ENCODE measurements at regions not wholly inside any gene's neighbourhood (a gene's known extent, or its start where the extent isn't known, plus 50 kb on each side); places are given as distances from the start of the nearest gene placed in this dataset.
"Not testable (repeated sequence)": the region's sequence is repeated elsewhere in the genome, so short reads cannot be mapped to it uniquely, and the experiment has no call there.

GRCh38 chr20:57773059-57773815, 63.4 kb upstream of the PMEPA1 start:
- H3K4me2 ChIP-seq (ENCODE audit: low read length) = peak overlapping the region; percentile 50
- DNase-seq (no peak), ATAC-seq (no peak)
- no peaks in the 10 kb centered on the region for H3F3A ChIP-seq (ENCODE audit: low read length, unreplicated experiment)
- no peaks in the 10 kb centered on the region for H3K9me2 ChIP-seq (replicated peaks; ENCODE audit: low read length)
- no peaks in the 10 kb centered on the region for H3K36me3 ChIP-seq (ENCODE audit: low read depth, low read length)
- no peak for TF ChIP-seq EZH2 (IDR thresholded peaks at IDR 0.05; ENCODE audit: low read length, unreplicated experiment)
- TF ChIP-seq, protein P1, sequence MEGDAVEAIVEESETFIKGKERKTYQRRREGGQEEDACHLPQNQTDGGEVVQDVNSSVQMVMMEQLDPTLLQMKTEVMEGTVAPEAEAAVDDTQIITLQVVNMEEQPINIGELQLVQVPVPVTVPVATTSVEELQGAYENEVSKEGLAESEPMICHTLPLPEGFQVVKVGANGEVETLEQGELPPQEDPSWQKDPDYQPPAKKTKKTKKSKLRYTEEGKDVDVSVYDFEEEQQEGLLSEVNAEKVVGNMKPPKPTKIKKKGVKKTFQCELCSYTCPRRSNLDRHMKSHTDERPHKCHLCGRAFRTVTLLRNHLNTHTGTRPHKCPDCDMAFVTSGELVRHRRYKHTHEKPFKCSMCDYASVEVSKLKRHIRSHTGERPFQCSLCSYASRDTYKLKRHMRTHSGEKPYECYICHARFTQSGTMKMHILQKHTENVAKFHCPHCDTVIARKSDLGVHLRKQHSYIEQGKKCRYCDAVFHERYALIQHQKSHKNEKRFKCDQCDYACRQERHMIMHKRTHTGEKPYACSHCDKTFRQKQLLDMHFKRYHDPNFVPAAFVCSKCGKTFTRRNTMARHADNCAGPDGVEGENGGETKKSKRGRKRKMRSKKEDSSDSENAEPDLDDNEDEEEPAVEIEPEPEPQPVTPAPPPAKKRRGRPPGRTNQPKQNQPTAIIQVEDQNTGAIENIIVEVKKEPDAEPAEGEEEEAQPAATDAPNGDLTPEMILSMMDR (conservative IDR thresholded peaks at IDR 0.05; ENCODE audit: low read depth, low read length) = no peak
- TF ChIP-seq EZH2phosphoT487 (IDR thresholded peaks at IDR 0.05; ENCODE audit: borderline replicate concordance, low read length) = no peak
- no peaks in the 10 kb centered on the region for H4K20me1 ChIP-seq (ENCODE audit: low read length)
- intact Hi-C loops (cut with micrococcal nuclease) = no loop called here
- no peak overlapping the region for H3K4me3 ChIP-seq (ENCODE audit: low read length)
- H3K9me3 ChIP-seq (ENCODE audit: low read length) = no peaks in the 10 kb centered on the region
- peak overlapping the region; percentile 70 for H3K27ac ChIP-seq (ENCODE audit: low read length)
- peaks cover 27% of the 10 kb centered on the region for H3K4me1 ChIP-seq (ENCODE audit: insufficient read depth, low read length)
- no peak overlapping the region for H2AFZ ChIP-seq (ENCODE audit: low read length)
- POLR2A ChIA-PET (ENCODE audit: unreplicated experiment) = interaction anchor here (0.6 kb wide), 1 partner anchor 65 kb away, joined by 4 read pairs; no protein-coding TSS in a partner anchor
- CTCF ChIA-PET = interaction anchor here (1.0 kb wide), 2 partner anchors 80 to 151 kb away, joined by 3 to 5 read pairs; no protein-coding TSS in a partner anchor
- BruUV-seq (replicated peaks) = no TSS peak
- H3K9ac ChIP-seq (ENCODE audit: low read length) = peak overlapping the region; percentile 30; the same call in 1 of the 2 replicates
- H3K27me3 ChIP-seq (ENCODE audit: low read length) = no peaks in the 10 kb centered on the region
- no peaks in the 10 kb centered on the region for H3K79me2 ChIP-seq (ENCODE audit: low read length)

DNA sequence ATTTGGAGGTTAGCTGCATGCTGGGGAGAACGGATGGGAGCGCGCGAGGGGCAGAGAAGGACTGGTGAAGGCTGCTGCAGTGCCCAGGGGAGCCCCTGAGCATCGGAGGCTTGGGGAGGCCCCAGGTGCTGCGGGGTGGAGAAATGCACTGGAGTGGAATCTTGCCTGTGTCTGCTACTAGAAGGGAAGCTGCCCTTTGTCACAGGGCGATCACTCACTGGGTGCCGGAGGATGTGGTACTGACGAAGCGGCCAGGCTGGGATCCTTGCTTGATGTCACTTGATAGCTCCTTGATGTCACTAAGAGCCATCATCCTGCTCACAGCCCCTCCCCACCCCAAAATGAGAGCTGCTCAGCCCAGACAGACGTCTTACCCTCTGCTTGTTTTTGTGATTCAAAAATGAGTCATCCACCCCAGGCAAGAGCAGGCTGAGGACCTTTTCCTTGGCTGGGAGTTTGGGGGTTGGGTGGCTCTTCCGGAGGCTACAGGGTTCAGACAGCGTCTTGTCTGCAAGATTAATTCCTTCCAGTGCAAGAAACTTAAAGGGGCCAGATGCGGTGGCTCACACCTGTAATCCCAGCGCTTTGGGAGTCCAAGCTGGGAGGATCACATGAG, 62.6 kb upstream of the PMEPA1 start:
- POLR2A ChIA-PET (ENCODE audit: unreplicated experiment) = interaction anchor here (0.5 kb wide), 1 partner anchor 89 kb away, joined by 3 read pairs; no protein-coding TSS in a partner anchor
- Histone ChIP-seq H3K4me1 (ENCODE audit: insufficient read depth, low read length) (peaks cover 27% of the 10 kb centered on the region), H2AFZ (ENCODE audit: low read length) (no peak overlapping the region), H3K27ac (ENCODE audit: low read length) (peak overlapping the region; percentile 88), H4K20me1 (ENCODE audit: low read length) (no peaks in the 10 kb centered on the region), H3K79me2 (ENCODE audit: low read length) (no peaks in the 10 kb centered on the region), H3K9me2 (replicated peaks; ENCODE audit: low read length) (no peaks in the 10 kb centered on the region), H3K9me3 (ENCODE audit: low read length) (no peaks in the 10 kb centered on the region), H3K36me3 (ENCODE audit: low read depth, low read length) (no peaks in the 10 kb centered on the region), H3K9ac (ENCODE audit: low read length) (peak overlapping the region; percentile 76), H3F3A (ENCODE audit: low read length, unreplicated experiment) (no peaks in the 10 kb centered on the region), H3K4me3 (ENCODE audit: low read length) (no peak overlapping the region), H3K27me3 (ENCODE audit: low read length) (no peaks in the 10 kb centered on the region), H3K4me2 (ENCODE audit: low read length) (peak overlapping the region; percentile 74)
- no peak for TF ChIP-seq EZH2phosphoT487 (IDR thresholded peaks at IDR 0.05; ENCODE audit: borderline replicate concordance, low read length)
- no peak for TF ChIP-seq EZH2 (IDR thresholded peaks at IDR 0.05; ENCODE audit: low read length, unreplicated experiment)
- peak; percentile 99 for ATAC-seq
- no TSS peak for BruUV-seq (replicated peaks)
- CTCF ChIA-PET = interaction anchor here (1.0 kb wide), 2 partner anchors 79 to 150 kb away, joined by 3 to 5 read pairs; no protein-coding TSS in a partner anchor
- intact Hi-C loops (cut with micrococcal nuclease) = loop anchor here (1.0 kb wide), 2 partner anchors 54 to 74 kb away; no protein-coding TSS in a partner anchor
- DNase-seq = peak; percentile 99

DNA sequence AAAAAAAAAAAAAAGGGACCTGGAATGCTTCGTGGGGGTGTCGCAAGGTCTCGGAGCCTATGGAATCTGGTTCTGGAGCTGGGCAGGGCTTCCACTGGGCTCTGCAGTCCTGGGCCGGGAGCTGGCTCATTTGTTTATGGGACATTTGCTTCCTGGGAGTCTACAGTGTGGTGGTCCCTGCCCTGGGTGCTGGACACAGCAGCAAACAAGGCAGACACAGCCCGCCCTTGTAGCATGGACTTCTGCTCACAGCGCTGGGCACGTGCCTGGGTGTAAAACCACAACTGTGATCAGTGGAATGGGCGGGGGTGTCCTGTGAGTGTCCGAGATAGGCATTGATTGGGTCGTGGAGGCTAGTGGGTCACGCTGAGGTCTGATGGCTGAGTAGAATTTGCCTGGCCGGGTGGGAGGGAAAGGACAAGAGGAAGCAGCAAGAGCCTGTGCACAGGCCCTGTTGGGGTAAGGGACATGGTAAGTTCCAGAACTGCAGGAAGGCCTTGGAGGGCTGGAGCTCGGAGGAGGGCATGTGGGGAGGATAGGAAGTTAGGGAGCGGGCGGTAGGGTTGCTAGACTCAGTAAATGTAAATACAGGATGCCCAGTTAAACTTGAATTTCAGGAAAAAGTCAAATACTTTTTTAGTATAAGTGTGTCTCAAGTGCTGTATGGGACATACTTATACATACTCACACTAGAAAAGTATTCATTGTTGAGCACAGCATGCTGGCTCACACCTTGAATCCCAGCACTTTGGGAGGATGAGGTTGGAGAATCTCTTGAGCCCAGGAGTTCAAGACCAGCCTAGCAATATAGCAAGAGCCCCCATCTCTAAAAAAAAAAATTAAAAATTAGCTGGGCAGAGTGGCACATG, 61.3 kb upstream of the PMEPA1 start:
- Histone ChIP-seq H3K4me1 (ENCODE audit: insufficient read depth, low read length) (peaks cover 24% of the 10 kb centered on the region), H3K36me3 (ENCODE audit: low read depth, low read length) (no peaks in the 10 kb centered on the region), H3K27me3 (ENCODE audit: low read length) (no peaks in the 10 kb centered on the region), H3K9ac (ENCODE audit: low read length) (no peak overlapping the region; the same call in 1 of the 2 replicates), H3K9me2 (replicated peaks; ENCODE audit: low read length) (no peaks in the 10 kb centered on the region), H3K4me2 (ENCODE audit: low read length) (no peak overlapping the region), H3K79me2 (ENCODE audit: low read length) (no peaks in the 10 kb centered on the region), H3K4me3 (ENCODE audit: low read length) (no peak overlapping the region), H3K27ac (ENCODE audit: low read length) (peak overlapping the region; percentile 88), H3K9me3 (ENCODE audit: low read length) (no peaks in the 10 kb centered on the region), H3F3A (ENCODE audit: low read length, unreplicated experiment) (no peaks in the 10 kb centered on the region), H2AFZ (ENCODE audit: low read length) (no peak overlapping the region), H4K20me1 (ENCODE audit: low read length) (no peaks in the 10 kb centered on the region)
- BruUV-seq (replicated peaks) = no TSS peak
- POLR2A ChIA-PET (ENCODE audit: unreplicated experiment) = no interaction called here
- CTCF ChIA-PET = interaction anchor here (0.6 to 0.8 kb wide), 3 partner anchors 49 to 356 kb away, joined by 3 to 6 read pairs (median 5); no protein-coding TSS in a partner anchor
- DNase-seq (no peak), ATAC-seq (no peak)
- intact Hi-C loops (cut with micrococcal nuclease) = no loop called here
- TF ChIP-seq EZH2 (IDR thresholded peaks at IDR 0.05; ENCODE audit: low read length, unreplicated experiment) (no peak), EZH2phosphoT487 (IDR thresholded peaks at IDR 0.05; ENCODE audit: borderline replicate concordance, low read length) (no peak)
- TF ChIP-seq, protein P1 (conservative IDR thresholded peaks at IDR 0.05; ENCODE audit: low read depth, low read length) = no peak

DNA sequence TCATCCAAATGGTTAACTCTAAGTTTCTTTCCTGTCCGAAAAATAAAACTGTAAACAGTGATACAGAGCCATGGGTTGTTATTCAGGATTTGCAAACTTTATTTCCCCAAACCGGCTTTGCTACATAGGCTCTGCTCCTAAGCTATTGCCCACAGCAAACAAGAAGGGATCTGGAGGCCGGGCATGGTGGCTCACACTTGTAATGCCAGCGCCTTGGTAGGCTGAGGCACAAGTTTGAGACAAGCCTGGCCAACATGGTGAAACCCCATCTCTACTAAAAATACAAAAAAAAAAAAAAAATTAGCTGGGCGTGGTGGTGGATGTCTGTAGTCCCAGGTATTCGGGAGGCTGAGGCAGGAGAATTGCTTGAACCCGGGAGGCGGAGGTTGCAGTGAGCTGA, 60.6 kb upstream of the PMEPA1 start:
- intact Hi-C loops (cut with micrococcal nuclease); H3K9ac ChIP-seq (ENCODE audit: low read length); DNase-seq; H3F3A ChIP-seq (ENCODE audit: low read length, unreplicated experiment); H2AFZ ChIP-seq (ENCODE audit: low read length); H3K79me2 ChIP-seq (ENCODE audit: low read length); H3K9me2 ChIP-seq (replicated peaks; ENCODE audit: low read length); H3K4me2 ChIP-seq (ENCODE audit: low read length); H3K4me3 ChIP-seq (ENCODE audit: low read length); H3K36me3 ChIP-seq (ENCODE audit: low read depth, low read length); H3K9me3 ChIP-seq (ENCODE audit: low read length); H3K27ac ChIP-seq (ENCODE audit: low read length); BruUV-seq (replicated peaks); ATAC-seq; H3K27me3 ChIP-seq (ENCODE audit: low read length); H4K20me1 ChIP-seq (ENCODE audit: low read length); POLR2A ChIA-PET (ENCODE audit: unreplicated experiment): not testable (repeated sequence)
- CTCF ChIA-PET = interaction anchor here (0.6 to 0.8 kb wide), 3 partner anchors 48 to 357 kb away, joined by 3 to 6 read pairs (median 5); no protein-coding TSS in a partner anchor
- H3K4me1 ChIP-seq (ENCODE audit: insufficient read depth, low read length) = peaks cover 24% of the 10 kb centered on the region
